GM10266 (cell line): ENCODE measurements at regions not wholly inside any gene's neighbourhood (a gene's known extent, or its start where the extent isn't known, plus 50 kb on each side); places are given as distances from the start of the nearest gene placed in this dataset.
A peak's percentile ranks its signal among the peaks of the same experiment; 100 is the strongest.

ENCODE experiments used
- DNase-seq: peaks from one replicate; pipeline ENCODE4 v3.0.0; 2012; ENCODE audit errors: extremely low spot score
- TF ChIP-seq, protein P1 (sequence below): IDR thresholded peaks from 2 replicates; pipeline ENCODE4 v1.5.1; 2012; ENCODE audit warnings: mild to moderate bottlenecking, low read depth; ENCODE audit not compliant: control insufficient read depth, insufficient read depth; ENCODE audit errors: missing control alignments

DNA sequence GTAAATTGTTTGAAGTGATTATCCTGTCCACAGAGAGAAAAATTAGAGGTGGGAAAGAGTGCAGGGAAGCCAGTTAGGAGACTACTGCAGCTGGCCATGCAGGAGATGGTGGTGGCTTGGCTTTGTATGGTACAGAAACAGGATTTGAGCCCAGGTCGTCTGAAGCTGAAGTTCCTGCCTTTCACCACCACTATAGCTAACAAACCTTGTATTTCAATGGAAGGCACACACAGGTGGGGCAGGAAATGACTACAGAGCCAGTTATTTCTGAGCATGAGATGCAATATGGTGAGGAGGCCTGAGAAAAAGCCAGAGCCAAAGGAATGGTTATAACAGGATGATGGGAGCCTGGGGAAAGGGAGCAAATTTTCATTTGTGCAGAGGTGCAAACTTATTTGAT is 103.9 kb downstream of the BTG1 start:
- TF ChIP-seq, protein P1, sequence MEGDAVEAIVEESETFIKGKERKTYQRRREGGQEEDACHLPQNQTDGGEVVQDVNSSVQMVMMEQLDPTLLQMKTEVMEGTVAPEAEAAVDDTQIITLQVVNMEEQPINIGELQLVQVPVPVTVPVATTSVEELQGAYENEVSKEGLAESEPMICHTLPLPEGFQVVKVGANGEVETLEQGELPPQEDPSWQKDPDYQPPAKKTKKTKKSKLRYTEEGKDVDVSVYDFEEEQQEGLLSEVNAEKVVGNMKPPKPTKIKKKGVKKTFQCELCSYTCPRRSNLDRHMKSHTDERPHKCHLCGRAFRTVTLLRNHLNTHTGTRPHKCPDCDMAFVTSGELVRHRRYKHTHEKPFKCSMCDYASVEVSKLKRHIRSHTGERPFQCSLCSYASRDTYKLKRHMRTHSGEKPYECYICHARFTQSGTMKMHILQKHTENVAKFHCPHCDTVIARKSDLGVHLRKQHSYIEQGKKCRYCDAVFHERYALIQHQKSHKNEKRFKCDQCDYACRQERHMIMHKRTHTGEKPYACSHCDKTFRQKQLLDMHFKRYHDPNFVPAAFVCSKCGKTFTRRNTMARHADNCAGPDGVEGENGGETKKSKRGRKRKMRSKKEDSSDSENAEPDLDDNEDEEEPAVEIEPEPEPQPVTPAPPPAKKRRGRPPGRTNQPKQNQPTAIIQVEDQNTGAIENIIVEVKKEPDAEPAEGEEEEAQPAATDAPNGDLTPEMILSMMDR, result no peak
- no peak for DNase-seq

DNA sequence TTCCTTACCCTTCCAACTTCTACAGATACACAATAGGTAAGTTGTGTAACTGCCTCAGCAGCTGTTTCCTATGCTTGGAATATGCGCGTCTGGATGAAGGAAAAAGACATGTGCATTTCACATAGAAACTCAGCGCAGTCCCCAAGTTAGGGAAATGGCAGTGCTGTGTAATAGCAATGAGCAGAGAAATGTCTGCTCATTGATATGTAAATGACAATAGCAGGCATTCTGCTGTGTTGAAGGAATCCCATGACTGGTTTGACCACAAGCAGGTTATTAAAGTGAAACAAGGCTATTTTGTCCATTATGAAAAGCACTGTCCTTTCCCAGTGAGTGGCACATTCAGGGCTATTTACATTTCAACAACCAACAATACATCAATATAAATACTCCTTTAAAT is 106.6 kb downstream of the BTG1 start:
- no peak for DNase-seq
- TF ChIP-seq, protein P1, result no peak

DNA sequence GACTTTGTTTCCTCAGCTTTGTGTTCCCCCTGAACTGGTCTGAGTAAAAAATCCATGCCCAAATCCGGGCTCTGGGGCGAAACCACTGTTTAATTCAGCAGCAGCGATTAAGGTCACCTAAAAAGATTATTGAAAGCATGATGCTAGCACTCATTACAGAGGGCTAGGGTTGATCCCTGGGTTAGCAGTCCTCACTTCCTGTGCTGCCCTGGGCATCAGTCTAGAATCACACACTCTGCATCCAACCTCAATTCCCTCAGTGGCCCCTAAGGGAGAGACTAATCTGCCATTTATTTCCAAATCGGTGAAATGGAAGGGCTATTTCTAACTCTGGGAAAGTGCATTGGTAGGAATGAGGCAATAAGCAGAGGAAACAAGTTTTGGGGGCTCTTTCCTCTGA is 107.2 kb downstream of the BTG1 start:
- DNase-seq, result no peak
- TF ChIP-seq, protein P1, result no peak

DNA sequence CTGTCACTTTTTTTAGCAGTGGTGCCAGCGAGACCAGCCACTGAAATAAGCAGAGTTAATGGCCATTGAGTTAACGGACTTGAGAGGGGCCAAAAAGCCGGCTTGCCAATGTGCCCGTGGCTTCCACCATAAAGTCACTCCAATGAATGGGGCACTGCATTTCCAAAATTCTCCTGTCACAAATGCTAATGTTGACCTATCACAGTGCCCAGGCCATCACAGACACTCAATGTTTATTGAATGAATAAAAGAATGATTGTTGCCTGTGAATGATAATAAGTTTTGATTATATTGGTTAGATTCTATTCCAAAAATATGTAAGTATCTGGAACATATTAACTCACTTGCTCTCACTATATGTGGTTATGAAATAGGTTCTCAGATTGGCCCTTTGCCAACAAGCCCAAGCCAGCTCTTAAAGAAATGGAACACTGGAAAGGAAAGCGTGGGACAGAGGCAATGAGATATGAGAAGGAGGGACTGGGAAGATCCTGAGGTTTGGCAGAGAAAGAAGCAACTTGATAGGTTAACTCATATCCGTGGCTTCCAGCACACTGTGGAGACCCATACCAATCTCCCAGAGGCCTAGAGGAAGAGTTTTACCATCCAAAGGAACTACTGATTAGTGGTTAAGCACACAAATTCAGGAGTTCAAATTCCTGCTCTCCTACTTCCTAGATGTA is 108.7 kb downstream of the BTG1 start:
- no peak for DNase-seq
- TF ChIP-seq, protein P1, result no peak

DNA sequence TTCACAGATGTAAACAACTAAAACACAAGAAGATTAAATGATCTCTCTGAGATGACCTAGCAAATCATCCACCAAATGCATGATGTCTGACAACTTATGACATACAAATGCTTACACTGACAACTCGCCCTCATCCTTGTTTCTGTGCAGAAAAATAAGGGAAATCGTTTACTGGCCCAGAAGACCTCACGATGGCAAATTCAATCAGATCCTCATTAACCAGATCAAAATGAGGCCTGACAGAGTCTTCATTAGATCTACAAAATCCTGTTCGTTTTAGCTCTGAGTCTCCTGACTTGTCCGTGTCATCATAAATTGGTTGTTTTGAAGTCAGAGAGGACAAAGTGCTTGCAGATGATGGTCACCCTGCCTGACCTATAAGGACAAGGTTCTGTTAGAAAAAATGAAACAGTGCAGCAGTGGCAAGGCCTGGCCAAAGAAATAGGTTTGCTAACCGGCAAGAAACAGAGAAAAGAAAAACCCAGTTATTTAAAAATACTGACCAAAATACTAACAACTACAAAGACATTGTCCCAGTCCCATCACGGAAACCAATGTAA is 109.5 kb downstream of the BTG1 start:
- no peak for DNase-seq

DNA sequence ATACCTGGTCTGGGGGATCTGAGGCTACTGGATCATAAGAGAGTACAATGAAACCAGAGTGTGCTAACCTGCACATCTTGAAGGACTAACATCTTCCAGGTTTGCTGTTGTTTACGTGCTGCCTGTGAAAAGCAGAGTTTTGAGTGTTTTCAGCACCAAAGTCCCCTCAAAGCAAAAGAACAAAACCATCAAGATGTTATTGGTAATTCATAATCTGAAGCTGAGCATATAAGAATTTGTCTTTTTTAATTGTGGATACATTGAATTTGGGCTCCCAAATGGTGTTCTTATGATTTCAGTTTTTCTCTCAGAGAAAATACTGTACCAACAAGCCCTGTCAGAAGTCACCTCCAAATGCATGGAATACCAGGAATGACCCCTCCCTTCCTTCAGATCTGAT is 110.2 kb downstream of the BTG1 start:
- TF ChIP-seq, protein P1, result no peak
- DNase-seq, result no peak

More for the DNA sequence above, 109.5 kb downstream of the BTG1 start:
- TF ChIP-seq, protein P1, result no peak

DNA sequence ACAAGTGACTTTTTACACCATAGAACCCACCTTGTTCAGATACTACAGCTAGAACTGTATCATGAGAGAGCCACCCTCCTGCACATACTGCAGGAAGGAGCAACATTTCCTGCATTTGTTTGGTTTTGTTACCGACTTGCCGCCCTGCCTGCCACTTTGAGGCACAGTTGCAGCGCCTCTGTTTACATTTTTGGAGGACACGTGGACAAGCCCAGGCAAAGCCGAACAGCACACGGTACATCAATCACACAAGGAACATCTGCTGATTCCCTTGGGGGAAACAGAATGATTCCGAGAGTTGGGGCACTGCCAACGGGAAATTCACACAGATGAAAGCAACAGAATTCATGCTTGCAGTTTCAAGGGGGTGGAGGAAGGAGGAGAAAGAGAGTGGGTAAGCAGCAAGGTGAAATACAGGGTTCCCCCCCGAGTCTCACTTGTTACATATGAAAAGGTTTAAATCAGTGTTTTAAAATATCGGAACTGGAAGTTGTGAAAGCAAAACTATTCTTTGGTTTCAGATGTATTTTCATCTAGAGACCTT is 110.7 kb downstream of the BTG1 start:
- TF ChIP-seq, protein P1, result no peak

More for the DNA sequence above, 110.7 kb downstream of the BTG1 start:
- peak; percentile 33 for DNase-seq
